GM23338 (cell line): ENCODE measurements at regions not wholly inside any gene's neighbourhood (a gene's known extent, or its start where the extent isn't known, plus 50 kb on each side); places are given as distances from the start of the nearest gene placed in this dataset.

Experiments
- ATAC-seq: fragments of 200-7000 bp; cut with Tn5 transposase; 3 replicates; pipeline ENCODE4 v1.9.1; 2020
- DNase-seq: peaks from one replicate; pipeline ENCODE4 v3.0.0-alpha.2; 2015; ENCODE audit warnings: low spot score
- H2AFZ ChIP-seq: fragments of 200-600 bp; sonication (generic); 2 replicates; pipeline ENCODE4 v1.8.0; 2016; ENCODE audit warnings: antibody characterized with exemption, mild to moderate bottlenecking, moderate library complexity
- H3F3A ChIP-seq: fragments of 200-600 bp; sonication (generic); replicated peaks from 2 replicates; pipeline ENCODE4 v1.8.0; 2017; ENCODE audit warnings: antibody characterized with exemption, mixed run types, low read depth
- H3K27ac ChIP-seq: fragments of 200-600 bp; sonication (generic); 2 replicates; pipeline ENCODE4 v1.6.1; 2016; ENCODE audit warnings: low read depth
- H3K27me3 ChIP-seq: fragments of 200-600 bp; sonication (generic); 2 replicates; pipeline ENCODE4 v1.8.0; 2016; ENCODE audit warnings: mild to moderate bottlenecking, mixed run types, moderate library complexity; ENCODE audit not compliant: insufficient read depth
- H3K36me3 ChIP-seq: fragments of 200-600 bp; sonication (generic); 2 replicates; pipeline ENCODE4 v1.8.0; 2016; ENCODE audit warnings: mild to moderate bottlenecking; ENCODE audit not compliant: insufficient read depth
- H3K4me1 ChIP-seq: fragments of 200-600 bp; sonication (generic); 2 replicates; pipeline ENCODE4 v1.8.0; 2016; ENCODE audit warnings: mild to moderate bottlenecking, moderate library complexity; ENCODE audit not compliant: insufficient read depth
- H3K4me2 ChIP-seq: fragments of 200-600 bp; sonication (generic); 2 replicates; pipeline ENCODE4 v1.7.1; 2017; ENCODE audit warnings: mixed run types
- H3K4me3 ChIP-seq: fragments of 200-600 bp; sonication (generic); 2 replicates; pipeline ENCODE4 v1.6.1; 2016; ENCODE audit warnings: mixed run types
- H3K79me2 ChIP-seq: fragments of 200-600 bp; sonication (generic); replicated peaks from 2 replicates; pipeline ENCODE4 v1.8.0; 2017; ENCODE audit warnings: mild to moderate bottlenecking; ENCODE audit not compliant: insufficient read depth
- H3K9me2 ChIP-seq: fragments of 200-600 bp; sonication (generic); 2 replicates; pipeline ENCODE4 v1.8.0; 2017; ENCODE audit not compliant: insufficient read depth
- H4K20me1 ChIP-seq: fragments of 200-600 bp; sonication (generic); replicated peaks from 2 replicates; pipeline ENCODE4 v1.8.0; 2017; ENCODE audit warnings: mild to moderate bottlenecking; ENCODE audit not compliant: insufficient read depth
- H3K27ac Mint-ChIP-seq: 2 replicates; pipeline ENCODE4 v1.8.0; 2020; ENCODE audit warnings: inconsistent platforms, mild to moderate bottlenecking, moderate library complexity, mixed read lengths
- H3K27me3 Mint-ChIP-seq: 3 replicates; pipeline ENCODE4 v1.8.0; 2022; ENCODE audit warnings: low read depth, mild to moderate bottlenecking, moderate library complexity, mixed read lengths, inconsistent platforms; ENCODE audit not compliant: insufficient read depth, poor library complexity
- H3K36me3 Mint-ChIP-seq: 3 replicates; pipeline ENCODE4 v1.8.0; 2021; ENCODE audit warnings: low read depth, mild to moderate bottlenecking, inconsistent platforms, moderate library complexity, mixed read lengths
- H3K4me1 Mint-ChIP-seq: 3 replicates; pipeline ENCODE4 v1.8.0; 2020; ENCODE audit warnings: mild to moderate bottlenecking, inconsistent platforms, mixed read lengths
- H3K4me3 Mint-ChIP-seq: 3 replicates; pipeline ENCODE4 v1.8.0; 2021; ENCODE audit warnings: moderate library complexity, mild to moderate bottlenecking, inconsistent platforms, mixed read lengths
- H3K9me3 Mint-ChIP-seq: 3 replicates; pipeline ENCODE4 v1.8.0; 2020; ENCODE audit warnings: moderate library complexity, mild to moderate bottlenecking, inconsistent platforms, mixed read lengths
- JUNB ChIP-seq: IDR thresholded peaks from one replicate; pipeline ENCODE4 v1.6.1; 2016; ENCODE audit warnings: antibody characterized with exemption; ENCODE audit not compliant: unreplicated experiment
- NANOG ChIP-seq: IDR thresholded peaks from 2 replicates; pipeline ENCODE4 v1.6.1; 2016; ENCODE audit warnings: antibody characterized with exemption, borderline replicate concordance
- REST ChIP-seq: IDR thresholded peaks from one replicate; pipeline ENCODE4 v1.6.1; 2018; ENCODE audit warnings: antibody characterized with exemption; ENCODE audit not compliant: unreplicated experiment
- ZNF331 ChIP-seq: fragments of 250-450 bp; sonication (Bioruptor Pico); IDR thresholded peaks from 2 replicates; pipeline ENCODE4 v1.5.0; 2020; ENCODE audit warnings: low read depth, mild to moderate bottlenecking, moderate library complexity
- ZNF462 ChIP-seq: fragments of 250-450 bp; sonication (Bioruptor Pico); IDR thresholded peaks from 2 replicates; pipeline ENCODE4 v1.5.0; 2020; ENCODE audit warnings: mild to moderate bottlenecking, moderate library complexity

GRCh38 chr18:61719671-61720070, 173.1 kb downstream of the RNF152 start:
- no peaks in the 10 kb centered on the region for H3F3A ChIP-seq
- H2AFZ ChIP-seq = no peak overlapping the region
- no peaks in the 10 kb centered on the region for H3K9me2 ChIP-seq
- H3K27ac Mint-ChIP-seq = no peak overlapping the region
- H3K79me2 ChIP-seq = no peaks in the 10 kb centered on the region
- peak overlapping the region; percentile 64; the same call in 1 of the 2 replicates for H3K4me2 ChIP-seq
- H3K27ac ChIP-seq = no peak overlapping the region; the same call in 1 of the 2 replicates
- ATAC-seq (no peak), DNase-seq (no peak)
- no peaks in the 10 kb centered on the region for H3K36me3 Mint-ChIP-seq
- TF ChIP-seq ZNF331 (no peak), ZNF462 (CRISPR knock-in tag) (no peak), NANOG (no peak), JUNB (no peak), REST (no peak)
- no peaks in the 10 kb centered on the region for H3K27me3 ChIP-seq
- H3K4me1 ChIP-seq = peaks cover 18% of the 10 kb centered on the region
- no peaks in the 10 kb centered on the region for H4K20me1 ChIP-seq
- H3K4me3 Mint-ChIP-seq = no peak overlapping the region
- no peaks in the 10 kb centered on the region for H3K36me3 ChIP-seq
- no peak overlapping the region for H3K4me3 ChIP-seq
- no peaks in the 10 kb centered on the region; the same call in 2 of the 3 replicates for H3K9me3 Mint-ChIP-seq
- peaks cover 13% of the 10 kb centered on the region for H3K4me1 Mint-ChIP-seq
- no peaks in the 10 kb centered on the region for H3K27me3 Mint-ChIP-seq
